ENCODE measurements at regions not wholly inside any gene's neighbourhood (a gene's known extent, or its start where the extent isn't known, plus 50 kb on each side); places are given as distances from the start of the nearest gene placed in this dataset.

- TF ChIP-seq POU6F1 (CRISPR knock-in tag; IDR thresholded peaks at IDR 0.05; ENCODE audit: borderline replicate concordance, low read depth) (no peak), ZFP30 (CRISPR knock-in tag; IDR thresholded peaks at IDR 0.05) (no peak), PATZ1 (CRISPR knock-in tag; IDR thresholded peaks at IDR 0.05; ENCODE audit: borderline replicate concordance) (no peak)
Measured at GRCh38 chr10:10791869-10792268, 225.8 kb upstream of the CELF2 start.
